Ovary (tissue), 3 donors: ENCODE measurements at regions not wholly inside any gene's neighbourhood (a gene's known extent, or its start where the extent isn't known, plus 50 kb on each side); places are given as distances from the start of the nearest gene placed in this dataset.

Source experiments
- EP300 ChIP-seq: sonication (generic); formaldehyde crosslinking; IDR thresholded peaks from one replicate; pipeline ENCODE4 v1.6.1; 2017; ENCODE audit warnings: antibody characterized with exemption
- POLR2A ChIP-seq: fragments of 450-650 bp; IDR thresholded peaks from one replicate; pipeline ENCODE4 v1.6.1; 2017; ENCODE audit warnings: antibody characterized with exemption, mild to moderate bottlenecking, moderate library complexity
- TF ChIP-seq, protein P1 (sequence below), 3 donors: fragments of 450-650 bp in 2 of 3; fragments of 200-600 bp in 1 of 3; IDR thresholded peaks; one replicate each; pipeline versions ENCODE4 v1.5.1 to v1.8.0; 2016 to 2022; ENCODE audit warnings: antibody characterized with exemption in 3 of 3, mild to moderate bottlenecking in 1 of 3
- donor health status: DM: no; HTN: no; CAD: no.

DNA sequence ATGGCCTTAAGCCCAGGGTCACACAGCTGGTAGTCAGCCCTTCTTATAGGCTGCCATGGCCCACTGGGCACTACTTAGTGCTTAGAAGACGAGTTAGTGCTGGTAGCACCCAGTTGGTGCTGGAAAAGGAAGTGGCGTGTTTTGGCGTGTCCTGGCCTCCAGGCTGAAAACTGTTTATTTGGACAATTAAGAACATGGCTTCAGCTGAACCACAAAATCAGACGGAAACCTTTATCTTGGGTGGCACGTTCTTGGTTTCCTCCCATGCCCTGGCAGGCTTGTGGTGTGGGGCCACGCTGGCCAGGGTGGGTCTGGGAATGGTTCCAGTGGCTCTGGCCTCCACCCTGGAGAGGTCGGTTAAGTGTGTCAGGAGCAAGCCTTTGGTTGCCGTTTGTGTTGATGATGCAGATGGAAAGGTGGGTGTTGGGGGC is 141.5 kb upstream of the HAAO start:
- TF ChIP-seq, protein P1, sequence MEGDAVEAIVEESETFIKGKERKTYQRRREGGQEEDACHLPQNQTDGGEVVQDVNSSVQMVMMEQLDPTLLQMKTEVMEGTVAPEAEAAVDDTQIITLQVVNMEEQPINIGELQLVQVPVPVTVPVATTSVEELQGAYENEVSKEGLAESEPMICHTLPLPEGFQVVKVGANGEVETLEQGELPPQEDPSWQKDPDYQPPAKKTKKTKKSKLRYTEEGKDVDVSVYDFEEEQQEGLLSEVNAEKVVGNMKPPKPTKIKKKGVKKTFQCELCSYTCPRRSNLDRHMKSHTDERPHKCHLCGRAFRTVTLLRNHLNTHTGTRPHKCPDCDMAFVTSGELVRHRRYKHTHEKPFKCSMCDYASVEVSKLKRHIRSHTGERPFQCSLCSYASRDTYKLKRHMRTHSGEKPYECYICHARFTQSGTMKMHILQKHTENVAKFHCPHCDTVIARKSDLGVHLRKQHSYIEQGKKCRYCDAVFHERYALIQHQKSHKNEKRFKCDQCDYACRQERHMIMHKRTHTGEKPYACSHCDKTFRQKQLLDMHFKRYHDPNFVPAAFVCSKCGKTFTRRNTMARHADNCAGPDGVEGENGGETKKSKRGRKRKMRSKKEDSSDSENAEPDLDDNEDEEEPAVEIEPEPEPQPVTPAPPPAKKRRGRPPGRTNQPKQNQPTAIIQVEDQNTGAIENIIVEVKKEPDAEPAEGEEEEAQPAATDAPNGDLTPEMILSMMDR (IDR thresholded peaks at IDR 0.05), result no peak
- TF ChIP-seq EP300 (no peak), POLR2A (no peak)
